ENCODE measurements at regions not wholly inside any gene's neighbourhood (a gene's known extent, or its start where the extent isn't known, plus 50 kb on each side); places are given as distances from the start of the nearest gene placed in this dataset.

- no peak for DNase-seq (ENCODE audit: low spot score)
Measured at GRCh38 chr10:83037653-83038052, 1101.7 kb upstream of the GHITM start.

- DNase-seq (ENCODE audit: low spot score) = no peak
Measured at GRCh38 chr10:83038631-83039030, 1100.7 kb upstream of the GHITM start.

DNA sequence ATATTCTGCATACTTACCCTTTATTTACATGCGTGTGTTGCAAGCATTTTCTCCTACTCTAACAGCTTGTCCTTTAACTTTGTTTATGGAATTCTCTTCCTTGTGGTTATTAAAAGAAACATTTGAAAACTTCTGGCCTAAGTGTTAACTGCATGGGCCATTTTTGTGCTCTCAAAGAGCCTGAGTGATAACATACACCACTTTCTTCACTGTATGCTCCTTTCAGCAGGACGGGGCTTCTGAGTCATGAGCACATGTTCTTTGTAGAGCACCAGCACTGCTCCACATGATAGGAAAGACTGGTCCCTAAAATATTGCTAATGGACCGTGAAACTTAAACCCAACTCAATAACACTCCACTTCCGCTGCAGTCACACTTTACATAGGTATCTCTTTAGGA is 1093.6 kb upstream of the GHITM start:
- DNase-seq (ENCODE audit: low spot score) = no peak

DNA sequence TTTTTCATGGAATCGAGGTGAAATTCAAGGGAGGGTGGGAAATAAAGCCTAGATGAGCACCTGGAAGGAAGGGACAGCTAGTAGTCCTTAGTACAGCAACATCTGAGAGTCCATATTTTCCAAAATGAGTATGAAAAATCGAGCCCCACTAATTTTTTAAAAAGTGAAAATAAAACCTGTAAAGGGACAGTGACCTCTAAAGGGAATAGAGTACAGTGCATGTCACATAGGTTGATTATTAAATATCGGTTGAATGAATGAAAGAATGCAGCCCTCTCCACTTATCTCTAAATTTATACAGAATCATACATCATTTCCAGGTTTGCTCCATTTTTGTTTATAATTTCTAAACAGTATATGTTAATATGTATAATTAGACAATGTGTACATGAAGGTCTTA is 1088.5 kb upstream of the GHITM start:
- DNase-seq (ENCODE audit: low spot score) = no peak

GRCh38 chr10:83062871-83063270 is 1076.4 kb upstream of the GHITM start:
- DNase-seq (ENCODE audit: low spot score) = no peak

GRCh38 chr10:83073472-83073871 is 1065.8 kb upstream of the GHITM start:
- no peak for DNase-seq (ENCODE audit: low spot score)

DNA sequence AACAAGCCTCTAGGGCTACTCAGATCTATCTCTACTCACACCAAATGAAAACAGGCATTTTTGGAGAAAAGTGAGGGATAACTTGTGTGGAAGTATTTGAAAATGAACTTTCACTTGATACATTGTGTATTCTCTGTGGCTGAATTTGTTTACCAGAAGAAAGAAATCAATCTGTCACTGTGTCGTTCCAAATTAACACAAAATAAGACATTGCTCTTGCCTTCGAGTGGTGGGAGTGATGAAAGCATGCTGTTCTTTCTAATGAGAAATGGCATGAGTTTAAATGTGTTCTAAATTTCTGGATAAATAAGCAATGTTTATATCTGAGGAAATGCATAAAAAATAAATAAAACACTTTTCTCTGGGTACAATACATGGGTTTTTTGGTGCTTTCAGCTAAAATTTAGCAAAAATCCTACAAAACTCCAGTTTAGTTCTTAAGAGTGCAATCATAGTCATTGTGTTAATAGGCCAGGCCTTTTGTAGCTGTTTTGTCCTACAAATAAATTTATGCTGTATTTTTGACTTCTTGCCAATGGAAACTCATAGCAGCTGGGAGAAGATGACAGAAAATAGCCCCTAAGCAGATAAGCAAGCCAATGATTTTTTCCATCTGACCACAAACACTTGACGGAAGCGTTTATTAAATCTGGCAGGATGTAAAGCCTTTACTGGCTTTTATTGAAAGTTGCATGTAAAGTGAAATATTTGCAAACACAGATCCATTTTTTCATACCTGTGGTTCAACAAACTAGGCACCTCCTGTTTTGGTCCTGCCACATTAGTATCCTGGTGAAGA is 1064.1 kb upstream of the GHITM start:
- DNase-seq (ENCODE audit: low spot score) = no peak

DNA sequence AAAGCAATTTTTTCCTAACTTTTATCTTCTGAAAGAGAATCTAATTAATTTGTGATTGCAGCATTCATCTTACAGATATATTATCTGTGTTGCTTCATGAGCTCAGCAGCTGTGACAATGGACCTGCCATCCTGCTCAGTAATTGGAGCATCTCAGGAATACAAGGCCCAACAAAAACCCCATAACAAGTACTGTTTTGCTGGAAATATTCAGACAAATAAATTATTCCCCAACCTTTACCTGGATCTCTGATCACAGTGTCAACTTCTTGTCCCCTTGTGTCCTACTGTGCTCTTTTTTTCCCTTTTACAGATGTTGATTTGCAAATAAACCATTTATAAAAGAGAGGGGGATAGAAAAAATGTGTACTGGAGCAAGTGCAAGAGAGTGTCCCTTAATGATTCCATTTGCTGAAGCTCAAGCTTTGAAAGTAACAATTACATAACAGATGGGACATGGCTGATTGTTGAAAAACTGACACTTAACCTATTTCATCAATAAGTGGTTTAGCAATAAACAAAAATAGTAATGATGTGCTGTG is 1063.4 kb upstream of the GHITM start:
- no peak for DNase-seq (ENCODE audit: low spot score)

GRCh38 chr10:83076443-83076842 is 1062.9 kb upstream of the GHITM start:
- DNase-seq (ENCODE audit: low spot score) = no peak

- peak; percentile 10 for DNase-seq (ENCODE audit: low spot score)
Measured at GRCh38 chr10:83078160-83078559, 1061.1 kb upstream of the GHITM start.

DNA sequence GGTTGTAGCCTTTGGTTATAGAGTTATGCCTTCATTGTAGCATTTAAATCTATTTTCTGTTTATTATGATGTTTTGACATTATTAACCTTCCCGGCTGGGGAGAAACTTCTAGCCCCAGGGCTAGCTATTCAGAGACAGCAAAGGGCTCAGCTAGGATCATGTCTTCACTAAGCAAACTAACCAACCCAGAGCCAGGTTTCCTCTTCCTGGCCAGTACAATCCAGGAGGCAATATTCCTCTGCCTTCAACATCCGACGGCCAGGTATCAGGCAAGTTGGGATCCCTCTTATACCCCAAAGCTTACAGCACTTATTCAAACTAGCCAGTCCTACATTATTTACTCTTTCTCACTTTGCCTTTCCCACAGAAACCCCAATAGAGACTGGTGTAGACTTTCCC is 1060.7 kb upstream of the GHITM start:
- no peak for DNase-seq (ENCODE audit: low spot score)

GRCh38 chr10:83083831-83084230 is 1055.5 kb upstream of the GHITM start:
- no peak for DNase-seq (ENCODE audit: low spot score)

- no peak for DNase-seq (ENCODE audit: low spot score)
Measured at GRCh38 chr10:83089335-83089734, 1050.0 kb upstream of the GHITM start.

GRCh38 chr10:83104616-83105015 is 1034.7 kb upstream of the GHITM start:
- DNase-seq (ENCODE audit: low spot score) = no peak

GRCh38 chr10:83108565-83109333 is 1030.6 kb upstream of the GHITM start:
- no peak for DNase-seq (ENCODE audit: low spot score)

DNA sequence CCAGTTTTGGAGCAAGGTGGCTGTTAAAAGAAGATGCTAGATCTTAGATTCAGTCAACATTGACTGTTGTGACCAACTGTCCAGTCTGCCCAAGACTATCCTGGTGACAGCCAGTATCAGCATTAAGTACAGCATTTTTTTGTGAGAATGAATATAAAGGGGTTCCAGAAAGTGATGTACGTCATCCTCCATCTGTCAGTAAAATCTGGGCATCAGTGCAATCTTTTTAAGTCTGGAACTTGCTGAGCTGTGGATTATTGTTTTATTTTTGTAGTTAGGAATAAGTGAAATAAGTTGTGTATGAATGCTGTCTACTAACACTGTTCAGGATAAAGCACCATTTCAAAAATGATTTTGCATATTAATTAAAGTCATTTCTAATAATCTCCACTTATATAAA is 1020.0 kb upstream of the GHITM start:
- no peak for DNase-seq (ENCODE audit: low spot score)

DNA sequence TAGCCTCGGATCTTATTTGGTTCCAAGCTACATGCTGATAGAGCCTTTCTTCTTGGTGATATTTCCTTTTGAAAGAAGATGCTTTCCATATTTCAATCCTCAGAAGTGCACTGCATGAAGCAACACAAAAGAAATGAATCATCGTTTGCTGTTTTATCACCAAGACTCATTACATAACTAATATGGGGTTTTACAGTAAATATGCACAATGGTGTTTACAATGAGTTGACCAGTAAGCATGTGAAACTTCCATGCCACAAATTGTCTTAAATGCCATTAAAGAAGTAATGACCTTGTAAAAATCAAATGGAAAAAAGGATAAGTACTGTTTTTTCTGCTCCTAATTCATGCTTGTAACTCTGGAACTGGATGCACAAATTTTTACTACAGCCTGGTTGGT is 1017.0 kb upstream of the GHITM start:
- no peak for DNase-seq (ENCODE audit: low spot score)

DNA sequence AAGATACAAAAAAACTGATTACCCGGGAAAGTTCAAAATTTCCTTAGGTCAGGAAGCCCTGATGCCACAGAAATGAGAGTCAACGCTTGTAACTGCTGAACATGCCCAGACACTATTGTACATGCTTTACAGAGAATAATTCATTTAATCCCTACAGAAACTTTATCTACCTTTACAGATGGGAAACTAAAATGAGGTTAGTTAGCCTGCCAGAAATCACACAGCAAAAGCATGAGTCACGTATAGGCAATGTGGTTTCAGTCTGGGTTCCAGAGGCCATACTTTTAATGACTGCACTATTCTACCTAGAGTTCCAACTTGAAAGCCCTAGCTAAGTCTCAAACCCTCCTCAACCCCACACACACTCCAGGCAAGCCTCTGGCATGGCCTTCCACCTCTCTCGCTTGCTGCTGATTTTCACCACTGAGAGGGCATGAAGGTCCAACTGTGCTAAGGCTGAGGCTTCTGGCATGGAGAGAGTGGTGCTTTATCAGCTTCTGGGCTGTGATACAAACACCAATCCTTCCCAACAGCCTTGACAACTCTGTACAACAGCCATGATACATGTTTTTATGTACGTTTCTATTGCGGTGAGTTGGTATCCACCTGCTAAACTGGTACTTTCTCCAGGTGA is 1011.2 kb upstream of the GHITM start:
- DNase-seq (ENCODE audit: low spot score) = no peak

DNA sequence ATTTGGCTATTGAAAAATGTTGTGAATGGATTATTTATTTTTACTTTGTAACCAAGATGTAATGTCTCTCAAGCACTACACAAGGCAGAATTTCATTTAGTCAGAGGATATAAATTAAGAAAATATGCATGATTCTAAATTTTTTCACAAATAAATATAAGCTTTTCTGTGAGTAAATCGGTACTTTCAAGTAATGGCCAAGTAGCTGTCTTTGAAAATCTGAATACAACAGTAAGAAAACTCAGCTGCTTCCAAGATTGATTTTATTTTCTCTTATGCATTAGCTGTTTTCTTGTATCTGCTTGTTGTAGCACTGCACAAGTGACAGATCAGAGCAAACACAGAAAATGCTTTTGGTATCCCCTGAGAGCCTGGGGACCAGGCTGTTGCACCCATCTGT is 998.5 kb upstream of the GHITM start:
- no peak for DNase-seq (ENCODE audit: low spot score)

GRCh38 chr10:83142074-83142563 is 997.2 kb upstream of the GHITM start:
- no peak for DNase-seq (ENCODE audit: low spot score)

DNA sequence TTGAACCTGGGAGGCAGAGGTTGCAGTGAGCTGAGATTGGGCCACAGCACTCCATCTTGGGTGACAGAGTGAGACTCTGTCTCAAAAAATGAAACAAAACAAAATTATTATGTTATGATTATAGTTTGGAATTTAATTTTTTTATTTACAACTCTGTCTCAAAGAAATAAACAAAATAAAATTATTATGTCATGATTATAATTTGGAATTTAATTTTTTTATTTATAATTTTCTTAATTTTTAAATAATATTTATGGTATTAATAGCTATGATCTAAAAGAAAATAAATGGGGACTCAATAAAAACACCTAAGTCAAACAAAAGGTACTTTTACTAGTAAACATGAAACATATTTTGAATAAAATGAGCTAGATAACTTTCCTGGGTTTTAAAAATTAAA is 994.8 kb upstream of the GHITM start:
- DNase-seq (ENCODE audit: low spot score) = no peak

DNA sequence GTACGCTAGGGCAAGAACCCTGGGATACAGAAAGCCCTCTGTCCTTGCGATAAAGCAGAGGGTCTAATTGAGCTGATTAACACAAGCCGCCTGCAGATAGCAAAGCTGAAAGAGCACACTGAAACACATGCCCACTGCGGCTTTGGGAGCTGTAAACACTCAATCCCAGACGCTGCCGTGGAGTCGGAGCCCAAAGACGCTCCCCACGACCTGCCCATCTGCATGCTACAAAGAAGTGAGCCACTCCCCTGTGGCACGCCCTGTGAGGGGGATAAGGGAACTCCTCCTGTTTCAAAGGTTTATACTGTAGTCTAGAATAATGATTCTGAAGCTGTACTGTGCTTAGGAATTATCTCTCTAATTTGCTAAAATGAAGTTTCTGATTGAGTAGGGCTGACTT is 985.6 kb upstream of the GHITM start:
- no peak for DNase-seq (ENCODE audit: low spot score)

DNA sequence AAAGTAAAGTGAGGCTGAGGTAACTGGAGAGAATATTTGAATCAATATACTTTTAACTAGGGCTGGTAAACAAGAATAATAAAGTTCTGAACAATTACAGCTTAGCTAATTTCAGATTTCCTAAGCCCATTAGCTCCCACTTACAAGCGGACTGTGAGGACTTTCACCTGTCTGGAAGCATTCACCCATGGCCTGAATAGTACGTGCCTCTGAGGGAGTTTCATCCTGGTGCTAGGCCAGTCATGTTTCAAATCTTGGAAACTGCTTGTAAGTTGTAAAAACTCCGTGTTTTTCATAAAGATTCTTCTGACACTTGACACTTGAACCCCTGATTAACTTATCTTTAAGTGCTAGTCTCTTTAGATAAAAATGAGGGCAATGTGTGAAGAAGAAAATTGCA is 975.2 kb upstream of the GHITM start:
- DNase-seq (ENCODE audit: low spot score) = no peak

Data from iPS-NIHi11 (cell line).